ENCODE measurements at regions not wholly inside any gene's neighbourhood (a gene's known extent, or its start where the extent isn't known, plus 50 kb on each side); places are given as distances from the start of the nearest gene placed in this dataset.

DNA sequence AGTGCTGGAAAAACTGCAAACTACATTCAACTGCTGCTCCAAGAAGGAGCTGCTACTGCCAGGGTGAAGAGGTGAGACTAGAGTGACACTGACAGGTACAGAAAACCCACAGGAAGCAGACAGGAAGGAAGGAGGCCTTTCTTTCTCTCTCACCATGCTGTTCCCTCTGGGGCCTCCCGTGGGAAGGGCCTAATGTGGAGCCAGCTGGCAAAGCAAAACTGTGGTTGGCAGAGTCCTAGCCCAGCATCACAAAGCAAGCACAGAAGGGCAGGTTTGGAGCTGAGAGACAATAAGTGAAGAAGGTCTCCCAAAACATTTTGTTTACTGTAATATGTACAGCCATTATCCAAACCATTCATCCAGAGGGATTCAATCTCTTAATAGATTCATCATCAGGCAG, 122.5 kb upstream of the MAX start:
- no peak for DNase-seq (ENCODE audit: low read depth)

DNA sequence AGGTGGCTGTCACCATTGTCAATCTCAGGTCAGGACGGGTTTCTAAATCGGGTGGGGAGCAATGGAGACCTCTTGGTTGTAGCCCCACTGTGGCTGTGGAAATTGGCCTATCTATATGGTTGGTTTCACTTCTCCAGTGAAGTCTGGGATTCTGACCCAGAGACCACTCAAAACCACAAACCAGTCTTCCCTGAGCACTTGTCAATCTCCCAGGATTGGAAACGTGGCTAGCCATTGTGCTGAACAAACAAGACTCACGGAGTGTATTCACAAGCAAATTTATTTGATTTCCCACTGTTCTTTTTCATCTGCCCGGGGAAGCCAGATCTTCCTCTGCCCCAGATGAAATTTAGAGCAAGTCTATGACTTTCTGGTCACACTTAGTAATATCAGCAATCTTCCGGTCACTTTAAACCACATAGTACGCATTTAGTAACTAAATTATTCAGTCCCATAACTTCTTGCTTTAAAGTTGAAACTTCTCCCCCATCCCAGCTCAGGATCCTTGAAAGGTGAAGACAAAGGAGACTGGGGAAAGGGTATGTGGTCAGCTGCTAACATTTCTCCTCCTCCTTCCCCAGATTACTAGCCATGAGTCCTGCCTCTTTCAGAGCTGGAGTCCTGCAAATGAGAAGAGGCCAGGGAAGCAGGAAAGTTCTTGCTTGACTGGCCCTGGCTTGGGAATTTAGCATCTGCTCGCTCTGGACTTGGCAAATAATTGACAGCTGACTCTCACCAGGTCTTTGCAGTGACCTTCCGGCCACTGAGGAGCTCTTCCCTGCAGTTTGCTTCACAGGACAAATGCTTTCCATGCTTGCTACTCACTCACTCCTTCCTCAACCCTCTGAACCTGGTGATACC, 123.2 kb upstream of the MAX start:
- no peak for DNase-seq (ENCODE audit: low read depth)

DNA sequence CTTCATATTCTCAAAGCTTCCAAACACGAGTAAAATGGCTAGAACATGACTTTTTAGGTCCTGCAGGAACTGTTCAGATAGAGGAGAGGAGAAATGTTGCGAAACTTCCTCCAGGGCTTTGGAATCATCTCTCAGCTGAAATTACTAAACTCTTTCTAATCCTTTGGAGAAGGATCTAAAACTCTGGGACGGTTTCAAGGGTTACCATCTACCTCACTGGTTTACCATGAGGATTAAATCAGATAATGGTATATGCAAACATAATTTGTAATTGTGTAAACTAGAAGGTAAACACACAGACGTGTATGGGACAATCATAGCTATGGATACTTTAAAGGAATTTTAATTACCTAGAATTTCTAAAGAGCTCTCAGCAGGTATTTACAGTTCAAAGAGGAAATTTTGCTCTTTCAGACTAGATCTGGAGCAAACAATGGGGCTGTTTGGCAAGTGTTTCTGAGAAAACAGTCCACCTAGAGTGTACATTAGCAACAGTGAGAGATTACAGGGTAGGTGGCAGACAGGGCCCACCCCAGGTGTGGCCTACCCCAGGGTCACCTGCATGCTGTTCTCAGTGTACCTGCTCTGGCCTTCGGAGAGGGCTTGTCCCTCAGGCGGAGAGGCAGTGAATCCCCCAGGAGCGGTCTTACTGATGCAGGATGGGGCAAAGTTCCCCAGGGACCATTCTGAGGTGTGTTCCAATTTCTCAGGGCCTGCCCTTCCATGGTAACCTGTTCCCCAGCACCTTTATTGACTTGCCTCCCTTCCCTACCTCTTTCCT, 124.7 kb upstream of the MAX start:
- no peak for DNase-seq (ENCODE audit: low read depth)

DNA sequence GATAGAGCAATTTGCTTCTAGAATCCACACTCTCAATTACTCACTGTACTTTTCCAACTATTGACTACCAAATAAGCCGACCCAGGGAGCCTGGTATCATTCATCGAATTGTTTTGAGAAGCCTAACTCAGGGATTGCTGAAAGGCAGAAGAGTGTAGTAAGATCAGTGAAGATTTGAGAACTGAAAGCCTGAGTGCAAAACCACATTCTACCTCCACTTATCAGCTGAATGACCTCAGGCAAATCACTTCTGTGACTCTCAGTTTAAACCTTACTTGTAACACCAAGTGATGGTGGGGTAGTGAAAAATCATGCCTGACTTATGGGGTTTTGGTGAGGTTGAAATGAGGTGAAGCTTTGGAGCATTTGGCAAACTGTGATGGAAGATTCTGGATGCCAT, 126.1 kb upstream of the MAX start:
- no peak for DNase-seq (ENCODE audit: low read depth)

GRCh38 chr14:65228956-65229747, 126.8 kb upstream of the MAX start:
- DNase-seq (ENCODE audit: low read depth) = no peak

DNA sequence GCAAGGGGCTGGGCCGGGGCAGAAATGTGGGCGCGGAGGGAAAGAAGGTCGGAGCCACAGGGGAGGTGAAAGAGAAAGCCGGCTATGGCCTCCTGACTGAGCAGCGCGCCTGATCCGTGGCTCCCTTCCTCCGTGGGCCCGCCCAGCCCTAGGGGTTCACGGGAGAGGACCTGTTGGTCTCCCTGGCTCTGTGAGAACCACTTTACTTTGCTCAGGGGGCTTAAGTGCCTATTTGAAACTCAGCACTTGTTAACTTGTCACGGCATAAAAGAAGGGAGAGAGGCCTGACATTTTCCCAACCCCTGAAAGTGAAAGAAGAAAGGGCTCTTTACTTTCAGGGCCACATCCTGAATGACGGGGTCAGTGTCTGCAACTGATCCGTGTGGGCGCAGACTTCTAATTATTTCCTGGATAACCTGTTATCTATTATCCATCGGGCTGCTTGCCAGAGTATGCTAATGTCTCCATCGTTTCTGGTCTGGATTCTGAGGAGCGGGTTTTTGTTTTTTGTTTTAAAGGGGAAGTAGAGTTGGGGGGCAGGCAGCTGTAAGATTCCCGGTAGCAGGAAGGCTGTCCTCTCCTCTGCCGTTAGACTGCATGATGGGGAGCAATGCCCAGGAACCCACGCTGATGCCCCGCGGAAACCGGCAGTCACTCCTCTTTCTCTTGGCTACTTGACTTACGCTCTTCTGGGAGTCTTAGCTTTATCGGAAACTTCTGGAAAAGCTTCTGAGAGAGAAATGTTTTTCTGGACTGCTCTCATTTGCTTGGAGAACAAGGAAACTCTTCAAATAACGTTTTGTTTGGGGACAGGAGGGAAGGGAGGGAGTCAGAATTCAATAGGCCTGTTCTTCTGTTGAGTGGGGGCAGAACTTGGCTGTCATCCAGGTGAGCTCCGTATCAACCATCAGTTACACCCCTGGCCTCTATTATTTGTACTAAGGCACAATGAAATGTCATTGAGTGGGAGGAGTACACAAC, 127.7 kb upstream of the MAX start:
- no peak for DNase-seq (ENCODE audit: low read depth)

DNA sequence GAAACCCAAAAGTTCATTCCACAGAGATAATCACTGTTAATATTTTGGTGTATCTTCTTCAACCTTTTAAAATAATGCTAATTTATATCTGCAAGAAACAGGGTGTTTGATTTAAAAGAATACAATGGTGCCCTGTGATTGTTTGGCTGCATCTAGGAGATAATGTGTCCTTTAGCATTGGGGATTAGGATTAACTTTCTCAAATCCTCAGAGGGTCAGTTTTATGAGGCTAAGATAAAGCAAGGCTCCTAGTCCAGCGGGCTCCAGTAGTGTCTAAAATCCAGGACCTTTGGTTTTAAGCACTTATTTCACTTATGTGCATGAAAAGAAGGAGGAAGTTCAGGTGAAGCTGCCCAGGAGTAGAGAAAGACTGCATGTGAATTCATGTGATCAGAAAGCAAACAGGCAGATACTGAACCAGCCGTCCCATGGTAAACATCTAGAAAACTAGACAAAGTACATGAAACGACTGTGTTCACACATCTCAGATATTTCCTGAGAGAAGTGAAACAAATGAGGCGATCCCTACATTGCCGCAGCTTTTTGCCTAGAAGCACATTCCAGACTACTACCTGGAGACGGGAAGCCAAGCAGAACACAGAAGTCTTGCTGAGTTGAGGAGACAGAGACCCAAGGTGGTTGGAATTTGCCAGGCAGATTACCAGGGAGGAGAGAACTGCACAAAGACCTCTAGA, 129.1 kb upstream of the MAX start:
- DNase-seq (ENCODE audit: low read depth) = no peak

GRCh38 chr14:65234752-65235361, 132.5 kb upstream of the MAX start:
- DNase-seq (ENCODE audit: low read depth) = no peak

- no peak for DNase-seq (ENCODE audit: low read depth)
These were observed 134.9 kb upstream of the MAX start for GRCh38 chr14:65237023-65237814.

- DNase-seq (ENCODE audit: low read depth) = no peak
These were observed 135.6 kb upstream of the MAX start for GRCh38 chr14:65237941-65238340.

- peak; percentile 47 for DNase-seq (ENCODE audit: low read depth)
These were observed 136.1 kb upstream of the MAX start for GRCh38 chr14:65238456-65238855.

- DNase-seq (ENCODE audit: low read depth) = peak; percentile 42
These were observed 137.0 kb upstream of the MAX start for GRCh38 chr14:65239143-65239937.

DNA sequence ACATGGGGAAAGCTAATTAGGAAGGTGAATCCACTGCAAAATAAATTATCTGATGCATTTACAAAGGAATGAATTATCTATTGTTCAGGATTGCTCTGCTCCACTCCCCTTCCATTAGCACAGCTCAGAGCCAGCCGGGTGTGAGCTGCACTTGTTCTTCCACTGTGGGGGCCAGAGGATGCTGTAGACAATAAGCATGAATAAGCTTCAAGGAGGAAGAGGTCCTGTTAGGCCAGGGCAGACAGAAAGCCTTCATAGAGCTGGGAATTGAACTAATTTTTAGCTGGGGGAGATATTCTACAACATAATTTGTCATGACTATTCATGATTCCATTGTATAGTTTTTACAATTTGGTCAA, 137.6 kb upstream of the MAX start:
- no peak for DNase-seq (ENCODE audit: low read depth)

- no peak for DNase-seq (ENCODE audit: low read depth)
These were observed 138.9 kb upstream of the MAX start for GRCh38 chr14:65241125-65241752.

DNA sequence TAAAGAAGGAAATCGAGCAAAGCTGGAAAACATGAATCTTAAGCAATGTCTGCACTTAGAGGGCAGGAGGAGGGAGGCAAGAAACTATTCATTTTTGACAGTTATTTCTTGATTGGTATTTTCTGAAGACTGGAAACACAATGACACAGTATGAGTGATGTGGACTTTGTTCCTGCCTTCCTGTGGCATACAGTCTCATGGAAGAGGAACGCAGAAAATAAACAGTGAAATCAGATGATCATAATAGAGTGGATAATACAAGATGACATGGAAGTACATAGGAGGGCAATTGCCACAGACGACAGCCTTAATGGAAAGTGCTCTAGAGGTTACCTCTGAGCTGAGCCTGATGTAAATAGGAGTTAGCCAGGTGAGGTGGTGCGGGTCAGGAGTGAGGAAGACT, 140.4 kb upstream of the MAX start:
- no peak for DNase-seq (ENCODE audit: low read depth)

GRCh38 chr14:65243766-65244442, 141.6 kb upstream of the MAX start:
- no peak for DNase-seq (ENCODE audit: low read depth)

- no peak for DNase-seq (ENCODE audit: low read depth)
These were observed 147.3 kb upstream of the MAX start for GRCh38 chr14:65249471-65250161.

Data from non-pigmented ciliary epithelial cell (primary cell).